NCI-H82 (cell line): ENCODE measurements at regions not wholly inside any gene's neighbourhood (a gene's known extent, or its start where the extent isn't known, plus 50 kb on each side); places are given as distances from the start of the nearest gene placed in this dataset.

Source experiments
- DNase-seq: peaks from one replicate; lab custom pipeline; 2025; lab: John Stamatoyannopoulos, UW

- no peak for DNase-seq
Measured at GRCh38 chr13:111909971-111910671, 156.8 kb upstream of the SOX1 start.

- no peak for DNase-seq
Measured at GRCh38 chr13:111911121-111911720, 155.7 kb upstream of the SOX1 start.

GRCh38 chr13:111911754-111912452, 155.0 kb upstream of the SOX1 start:
- DNase-seq, result no peak

GRCh38 chr13:111912453-111912866, 154.5 kb upstream of the SOX1 start:
- DNase-seq, result no peak

GRCh38 chr13:111912991-111913760, 153.8 kb upstream of the SOX1 start:
- no peak for DNase-seq

GRCh38 chr13:111913761-111914140, 153.2 kb upstream of the SOX1 start:
- DNase-seq, result no peak

- DNase-seq, result no peak
Measured at GRCh38 chr13:111914241-111915103, 152.5 kb upstream of the SOX1 start.

GRCh38 chr13:111915104-111915551, 151.8 kb upstream of the SOX1 start:
- no peak for DNase-seq

GRCh38 chr13:111916201-111916600, 150.7 kb upstream of the SOX1 start:
- DNase-seq, result no peak

GRCh38 chr13:111917086-111917485, 149.9 kb upstream of the SOX1 start:
- DNase-seq, result no peak

GRCh38 chr13:111917901-111918300, 149.0 kb upstream of the SOX1 start:
- DNase-seq, result no peak

- DNase-seq, result no peak
Measured at GRCh38 chr13:111919286-111919685, 147.7 kb upstream of the SOX1 start.

- no peak for DNase-seq
Measured at GRCh38 chr13:111919849-111920248, 147.1 kb upstream of the SOX1 start.

- DNase-seq, result no peak
Measured at GRCh38 chr13:111920306-111920931, 146.5 kb upstream of the SOX1 start.

GRCh38 chr13:111920932-111921705, 145.8 kb upstream of the SOX1 start:
- DNase-seq, result no peak

GRCh38 chr13:111922086-111922485, 144.9 kb upstream of the SOX1 start:
- DNase-seq, result no peak

- no peak for DNase-seq
Measured at GRCh38 chr13:111923439-111923838, 143.5 kb upstream of the SOX1 start.

GRCh38 chr13:111923991-111924677, 142.8 kb upstream of the SOX1 start:
- no peak for DNase-seq

- no peak for DNase-seq
Measured at GRCh38 chr13:111924678-111925075, 142.3 kb upstream of the SOX1 start.
